GM12891 (cell line): ENCODE measurements at regions not wholly inside any gene's neighbourhood (a gene's known extent, or its start where the extent isn't known, plus 50 kb on each side); places are given as distances from the start of the nearest gene placed in this dataset.

Experiments used
- POLR2A ChIP-seq: IDR thresholded peaks from 2 replicates; pipeline ENCODE4 v1.6.1; 2011; ENCODE audit warnings: low read depth, low read length, control low read depth
- POLR2AphosphoS5 ChIP-seq: IDR thresholded peaks from 2 replicates; pipeline ENCODE4 v1.6.1; 2011; ENCODE audit warnings: low read depth, low read length, control low read depth

DNA sequence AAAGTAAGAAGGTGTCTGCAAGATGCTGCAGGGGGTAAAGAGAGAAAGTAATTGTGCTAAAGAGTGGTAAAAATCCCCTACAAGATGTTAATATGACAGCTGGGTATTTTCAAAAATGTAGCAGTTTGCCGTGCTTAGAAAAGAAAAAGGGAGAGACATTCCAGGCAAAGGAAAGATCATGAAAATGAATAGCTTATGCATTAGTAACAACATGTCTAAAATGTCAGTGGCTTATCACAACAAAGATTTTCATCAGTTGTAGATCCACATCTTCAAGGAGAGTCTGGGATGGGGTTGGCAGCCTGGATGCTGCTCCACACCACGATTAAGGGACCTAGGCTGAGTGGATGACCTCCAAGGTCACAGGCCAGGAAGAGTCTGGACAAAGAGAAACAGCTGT, 920.9 kb downstream of the GRID1 start:
- TF ChIP-seq POLR2A: no peak
- TF ChIP-seq POLR2AphosphoS5: no peak
